HS-27A (cell line): ENCODE measurements at regions not wholly inside any gene's neighbourhood (a gene's known extent, or its start where the extent isn't known, plus 50 kb on each side); places are given as distances from the start of the nearest gene placed in this dataset.
"Not testable (repeated sequence)": the region's sequence is repeated elsewhere in the genome, so short reads cannot be mapped to it uniquely, and the experiment has no call there.

ENCODE experiments used
- DNase-seq: peaks from one replicate; pipeline ENCODE4 v3.0.0-alpha.2; 2012; ENCODE audit warnings: low read depth, missing footprints

GRCh38 chr11:129699711-129700304 lies 115.8 kb upstream of the TMEM45B start:
- DNase-seq, result no peak

GRCh38 chr11:129700701-129701100 lies 114.9 kb upstream of the TMEM45B start:
- DNase-seq, result no peak

GRCh38 chr11:129701706-129702105 lies 113.9 kb upstream of the TMEM45B start:
- no peak for DNase-seq

- no peak for DNase-seq
Measured at GRCh38 chr11:129702410-129703398, 112.9 kb upstream of the TMEM45B start.

GRCh38 chr11:129703846-129704245 lies 111.8 kb upstream of the TMEM45B start:
- DNase-seq, result no peak

GRCh38 chr11:129704831-129705230 lies 110.8 kb upstream of the TMEM45B start:
- DNase-seq, result no peak

- no peak for DNase-seq
Measured at GRCh38 chr11:129705341-129705740, 110.3 kb upstream of the TMEM45B start.

GRCh38 chr11:129705933-129706332 lies 109.7 kb upstream of the TMEM45B start:
- no peak for DNase-seq

- no peak for DNase-seq
Measured at GRCh38 chr11:129709801-129710398, 105.7 kb upstream of the TMEM45B start.

- DNase-seq, result no peak
Measured at GRCh38 chr11:129710423-129710822, 105.2 kb upstream of the TMEM45B start.

- DNase-seq, result no peak
Measured at GRCh38 chr11:129711760-129712159, 103.9 kb upstream of the TMEM45B start.

- not testable (repeated sequence) for DNase-seq
Measured at GRCh38 chr11:129712486-129713240, 103.0 kb upstream of the TMEM45B start.

GRCh38 chr11:129719037-129719436 lies 96.6 kb upstream of the TMEM45B start:
- DNase-seq, result no peak

- DNase-seq, result no peak
Measured at GRCh38 chr11:129720156-129720555, 95.5 kb upstream of the TMEM45B start.

- no peak for DNase-seq
Measured at GRCh38 chr11:129720994-129721393, 94.7 kb upstream of the TMEM45B start.

- no peak for DNase-seq
Measured at GRCh38 chr11:129721685-129722084, 94.0 kb upstream of the TMEM45B start.

GRCh38 chr11:129722529-129722928 lies 93.1 kb upstream of the TMEM45B start:
- no peak for DNase-seq

- no peak for DNase-seq
Measured at GRCh38 chr11:129723146-129723760, 92.4 kb upstream of the TMEM45B start.

GRCh38 chr11:129723761-129724162 lies 91.9 kb upstream of the TMEM45B start:
- no peak for DNase-seq

- DNase-seq, result no peak
Measured at GRCh38 chr11:129724866-129725265, 90.8 kb upstream of the TMEM45B start.

- DNase-seq, result no peak
Measured at GRCh38 chr11:129726179-129726578, 89.5 kb upstream of the TMEM45B start.

GRCh38 chr11:129728581-129728980 lies 87.1 kb upstream of the TMEM45B start:
- no peak for DNase-seq
